CD4-positive, alpha-beta T cell (primary cell): ENCODE measurements at regions not wholly inside any gene's neighbourhood (a gene's known extent, or its start where the extent isn't known, plus 50 kb on each side); places are given as distances from the start of the nearest gene placed in this dataset.

Experiments
- ATAC-seq: fragments of 200-7000 bp; cut with Tn5 transposase; one replicate; pipeline ENCODE4 v1.10.0; 2022; ENCODE audit warnings: mild to moderate bottlenecking; ENCODE audit not compliant: poor library complexity
- CTCF ChIA-PET: fragments of 350-600 bp; sonication (Branson Sonifier 250); formaldehyde crosslinking; loops from one replicate; lab custom pipeline; 2021; ENCODE audit warnings: antibody characterized with exemption, inconsistent platforms; lab: Charles Lee
- POLR2A ChIA-PET: fragments of 350-600 bp; sonication (Branson Sonifier 250); formaldehyde crosslinking; loops from one replicate; lab custom pipeline; 2021; ENCODE audit warnings: antibody characterized with exemption, inconsistent platforms; lab: Charles Lee
- DNase-seq, 14 experiments: peaks; one replicate each; pipeline ENCODE4 v3.0.0-alpha.2; 2013 to 2020; ENCODE audit warnings: mixed read lengths in 2 of 14
- H3K27ac ChIP-seq, 2 donors: one replicate each; pipeline versions ENCODE4 v1.5.1 to v1.7.0; 2013; ENCODE audit warnings: low read length in 2 of 2, low read depth in 1 of 2, mild to moderate bottlenecking in 1 of 2
- H3K27me3 ChIP-seq, 2 experiments: 1 replicate in 1 of 2; 2 replicates in 1 of 2; pipeline versions ENCODE4 v1.6.1 to v1.7.0; 2013; ENCODE audit warnings: low read length in 2 of 2, control low read depth in 1 of 2, mild to moderate bottlenecking in 1 of 2, moderate library complexity in 1 of 2; ENCODE audit not compliant: insufficient read depth in 2 of 2, control insufficient read depth in 1 of 2
- H3K36me3 ChIP-seq: one replicate; pipeline ENCODE4 v1.6.1; 2013; ENCODE audit warnings: low read length, control low read depth; ENCODE audit not compliant: insufficient read depth
- H3K4me1 ChIP-seq: one replicate; pipeline ENCODE4 v1.6.1; 2013; ENCODE audit warnings: low read length, control low read depth; ENCODE audit not compliant: insufficient read depth
- H3K4me3 ChIP-seq: one replicate; pipeline ENCODE4 v1.5.1; 2013; ENCODE audit warnings: mild to moderate bottlenecking, low read length, moderate library complexity
- H3K9me3 ChIP-seq, 2 experiments: 1 replicate in 1 of 2; 2 replicates in 1 of 2; pipeline versions ENCODE4 v1.6.1 to v1.7.0; 2013; ENCODE audit warnings: low read length in 2 of 2, mild to moderate bottlenecking in 2 of 2, control low read depth in 1 of 2, moderate library complexity in 1 of 2; ENCODE audit not compliant: control insufficient read depth in 1 of 2, insufficient read depth in 1 of 2
- H3K27ac Mint-ChIP-seq: one replicate; pipeline ENCODE4 v1.8.0; 2020; ENCODE audit warnings: mixed read lengths
- H3K27me3 Mint-ChIP-seq: one replicate; pipeline ENCODE4 v1.8.0; 2021; ENCODE audit warnings: mixed read lengths
- H3K36me3 Mint-ChIP-seq: one replicate; pipeline ENCODE4 v1.8.0; 2021; ENCODE audit warnings: low read depth, mixed read lengths
- H3K4me1 Mint-ChIP-seq: one replicate; pipeline ENCODE4 v1.8.0; 2021; ENCODE audit warnings: low read depth, mixed read lengths
- H3K4me3 Mint-ChIP-seq: one replicate; pipeline ENCODE4 v1.8.0; 2020; ENCODE audit warnings: mild to moderate bottlenecking, mixed read lengths
- H3K9me3 Mint-ChIP-seq: one replicate; pipeline ENCODE4 v1.8.0; 2020; ENCODE audit warnings: mixed read lengths
- CTCF ChIP-seq: fragments of 200-600 bp; IDR thresholded peaks from one replicate; pipeline ENCODE4 v1.8.0; 2022; ENCODE audit warnings: antibody characterized with exemption, mild to moderate bottlenecking
- intact Hi-C, 2 experiments: fragments of 100-400 bp; cut with DNase I in 1 of 2; cut with micrococcal nuclease in 1 of 2; formaldehyde crosslinking; loops; one replicate each; pipeline versions ENCODE4 v1.15.1 to v1.9.0; 2023 to 2025; cut with DNase I, micrococcal nuclease

- H3K4me3 Mint-ChIP-seq, result no peak overlapping the region
These were observed 119.0 kb upstream of the NPSR1 start for GRCh38 chr7:34539003-34539402.

GRCh38 chr7:34544621-34545020 is 113.4 kb upstream of the NPSR1 start:
- POLR2A ChIA-PET, result no interaction called here
- H3K4me3 ChIP-seq, result no peak overlapping the region
- intact Hi-C loops, result no loop called here
- H3K36me3 ChIP-seq, result no peaks in the 10 kb centered on the region
- H3K4me1 ChIP-seq, result no peaks in the 10 kb centered on the region
- no peak for TF ChIP-seq CTCF
- H3K27ac Mint-ChIP-seq, result no peak overlapping the region
- no peak for DNase-seq
- no peaks in the 10 kb centered on the region for H3K27me3 Mint-ChIP-seq
- no peaks in the 10 kb centered on the region for H3K36me3 Mint-ChIP-seq
- peaks cover 5% of the 10 kb centered on the region for H3K9me3 Mint-ChIP-seq
- no peak overlapping the region for H3K27ac ChIP-seq
- no peak for ATAC-seq
- no peaks in the 10 kb centered on the region for H3K4me1 Mint-ChIP-seq
- no peak overlapping the region for H3K4me3 Mint-ChIP-seq
- H3K27me3 ChIP-seq, result no peaks in the 10 kb centered on the region
- CTCF ChIA-PET, result no interaction called here
- peaks cover 0 to 9% of the 10 kb centered on the region in 2 experiments for H3K9me3 ChIP-seq

More at GRCh38 chr7:34539003-34539402, 119.0 kb upstream of the NPSR1 start:
- H3K36me3 Mint-ChIP-seq, result no peaks in the 10 kb centered on the region
- H3K4me1 Mint-ChIP-seq, result no peaks in the 10 kb centered on the region
- intact Hi-C loops, result no loop called here
- Histone ChIP-seq H3K4me1 (no peaks in the 10 kb centered on the region), H3K27ac (no peak overlapping the region), H3K9me3 (no peaks in the 10 kb centered on the region), H3K4me3 (no peak overlapping the region), H3K36me3 (no peaks in the 10 kb centered on the region), H3K27me3 (no peaks in the 10 kb centered on the region)
- ATAC-seq, result no peak
- peaks cover 6% of the 10 kb centered on the region for H3K9me3 Mint-ChIP-seq
- no peaks in the 10 kb centered on the region for H3K27me3 Mint-ChIP-seq
- no peak for TF ChIP-seq CTCF
- ChIA-PET POLR2A (no interaction called here), CTCF (no interaction called here)
- no peak for DNase-seq
- no peak overlapping the region for H3K27ac Mint-ChIP-seq

GRCh38 chr7:34550996-34551395 is 107.0 kb upstream of the NPSR1 start:
- ATAC-seq (no peak), DNase-seq (no peak)
- Mint-ChIP-seq H3K27me3 (no peaks in the 10 kb centered on the region), H3K4me3 (no peak overlapping the region), H3K9me3 (peaks cover 15% of the 10 kb centered on the region), H3K4me1 (no peaks in the 10 kb centered on the region), H3K36me3 (no peaks in the 10 kb centered on the region), H3K27ac (no peak overlapping the region)
- Histone ChIP-seq H3K27me3 (no peaks in the 10 kb centered on the region), H3K4me3 (no peak overlapping the region), H3K36me3 (no peaks in the 10 kb centered on the region), H3K4me1 (no peaks in the 10 kb centered on the region), H3K9me3 (peaks cover 3 to 10% of the 10 kb centered on the region in 2 experiments), H3K27ac (no peak overlapping the region)
- CTCF ChIA-PET, result no interaction called here
- TF ChIP-seq CTCF, result no peak
- POLR2A ChIA-PET, result no interaction called here
- intact Hi-C loops, result no loop called here
